Neural progenitor cell (in vitro differentiated cells): ENCODE measurements at regions not wholly inside any gene's neighbourhood (a gene's known extent, or its start where the extent isn't known, plus 50 kb on each side); places are given as distances from the start of the nearest gene placed in this dataset.

ENCODE experiments used
- DNase-seq: peaks from one replicate; pipeline ENCODE4 v3.0.0-alpha.2; 2016; ENCODE audit warnings: low spot score
- H2AFZ ChIP-seq: fragments of 200-600 bp; sonication (generic); replicated peaks from 2 replicates; pipeline ENCODE4 v1.6.1; 2016; ENCODE audit warnings: antibody characterized with exemption
- H3F3A ChIP-seq: fragments of 200-600 bp; sonication (generic); 2 replicates; pipeline ENCODE4 v1.6.1; 2016; ENCODE audit warnings: antibody characterized with exemption, low read depth
- H3K27ac ChIP-seq: fragments of 200-600 bp; sonication (generic); 2 replicates; pipeline ENCODE4 v1.5.1; 2016; ENCODE audit warnings: mild to moderate bottlenecking
- H3K27me3 ChIP-seq: fragments of 200-600 bp; sonication (generic); 2 replicates; pipeline ENCODE4 v1.6.1; 2016; ENCODE audit warnings: mild to moderate bottlenecking, moderate library complexity
- H3K36me3 ChIP-seq: fragments of 200-600 bp; sonication (generic); 2 replicates; pipeline ENCODE4 v1.5.1; 2016
- H3K4me1 ChIP-seq: fragments of 200-600 bp; sonication (generic); 2 replicates; pipeline ENCODE4 v1.6.1; 2016; ENCODE audit warnings: mixed run types
- H3K4me2 ChIP-seq: fragments of 200-600 bp; sonication (generic); 2 replicates; pipeline ENCODE4 v1.6.1; 2016
- H3K4me3 ChIP-seq: fragments of 200-600 bp; sonication (generic); 2 replicates; pipeline ENCODE4 v1.5.1; 2016
- H3K79me2 ChIP-seq: fragments of 200-600 bp; sonication (generic); 2 replicates; pipeline ENCODE4 v1.6.1; 2016; ENCODE audit warnings: low read depth
- H3K9ac ChIP-seq: fragments of 200-600 bp; sonication (generic); 2 replicates; pipeline ENCODE4 v1.6.1; 2016
- H3K9me3 ChIP-seq: fragments of 200-600 bp; sonication (generic); 2 replicates; pipeline ENCODE4 v1.5.1; 2016; ENCODE audit warnings: low read depth
- H4K20me1 ChIP-seq: fragments of 200-600 bp; sonication (generic); 2 replicates; pipeline ENCODE4 v1.6.1; 2016; ENCODE audit warnings: low read depth
- H3K27ac Mint-ChIP-seq: 3 replicates; pipeline ENCODE4 v1.8.0; 2021; ENCODE audit warnings: mixed read lengths
- H3K27me3 Mint-ChIP-seq: 2 replicates; pipeline ENCODE4 v1.8.0; 2022; ENCODE audit warnings: low read depth, mild to moderate bottlenecking, inconsistent platforms, moderate library complexity, mixed read lengths; ENCODE audit not compliant: insufficient read depth
- H3K36me3 Mint-ChIP-seq: 3 replicates; pipeline ENCODE4 v1.8.0; 2021; ENCODE audit warnings: mixed read lengths
- H3K4me1 Mint-ChIP-seq: 3 replicates; pipeline ENCODE4 v1.8.0; 2021; ENCODE audit warnings: mixed read lengths
- H3K4me3 Mint-ChIP-seq: 3 replicates; pipeline ENCODE4 v1.8.0; 2021; ENCODE audit warnings: mild to moderate bottlenecking, moderate library complexity, mixed read lengths
- H3K9me3 Mint-ChIP-seq: 3 replicates; pipeline ENCODE4 v1.8.0; 2020; ENCODE audit warnings: mixed read lengths
- EZH2 ChIP-seq: fragments of 200-600 bp; sonication (generic); IDR thresholded peaks from 2 replicates; pipeline ENCODE4 v1.6.1; 2017; ENCODE audit warnings: antibody characterized with exemption, mild to moderate bottlenecking, moderate library complexity
- EZH2phosphoT487 ChIP-seq: fragments of 200-600 bp; sonication (generic); IDR thresholded peaks from 2 replicates; pipeline ENCODE4 v1.6.1; 2017; ENCODE audit warnings: antibody characterized with exemption
- TF ChIP-seq, protein P1 (sequence below): fragments of 200-600 bp; sonication (generic); IDR thresholded peaks from 2 replicates; pipeline ENCODE4 v1.5.1; 2017; ENCODE audit warnings: antibody characterized with exemption, mild to moderate bottlenecking

DNA sequence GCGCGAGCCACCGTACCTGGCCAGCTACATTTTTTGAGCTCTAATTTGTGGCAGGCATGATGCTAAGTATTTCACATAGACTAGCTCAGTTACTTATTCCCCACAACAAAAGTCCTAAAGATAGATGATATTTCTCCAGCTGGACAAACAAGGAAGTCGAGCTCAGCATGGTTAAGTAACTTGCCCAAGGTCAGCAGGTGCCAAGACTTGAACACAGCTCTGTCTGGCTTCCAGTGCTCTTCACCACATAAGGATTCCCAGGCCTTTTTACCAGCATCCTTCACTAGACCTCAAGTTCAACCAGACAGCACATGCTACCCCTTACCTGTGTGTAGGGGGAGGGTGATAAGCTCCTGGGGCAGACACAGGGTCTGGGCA lies 177.3 kb upstream of the NCAM1 start:
- H3K36me3 Mint-ChIP-seq, result no peaks in the 10 kb centered on the region
- H3K4me1 ChIP-seq, result peaks cover 6% of the 10 kb centered on the region
- no peak for DNase-seq
- H3F3A ChIP-seq, result no peaks in the 10 kb centered on the region
- H3K9me3 Mint-ChIP-seq, result no peaks in the 10 kb centered on the region
- H3K4me3 ChIP-seq, result no peak overlapping the region
- no peak overlapping the region for H3K27ac Mint-ChIP-seq
- H3K36me3 ChIP-seq, result no peaks in the 10 kb centered on the region
- H3K9me3 ChIP-seq, result no peaks in the 10 kb centered on the region
- H3K9ac ChIP-seq, result no peak overlapping the region
- no peak overlapping the region for H3K27ac ChIP-seq
- H2AFZ ChIP-seq, result no peak overlapping the region
- no peaks in the 10 kb centered on the region for H4K20me1 ChIP-seq
- no peaks in the 10 kb centered on the region for H3K79me2 ChIP-seq
- peaks cover 15% of the 10 kb centered on the region for H3K4me1 Mint-ChIP-seq
- no peaks in the 10 kb centered on the region for H3K27me3 ChIP-seq
- peaks cover 2% of the 10 kb centered on the region for H3K27me3 Mint-ChIP-seq
- TF ChIP-seq EZH2 (no peak), EZH2phosphoT487 (no peak)
- TF ChIP-seq, protein P1, sequence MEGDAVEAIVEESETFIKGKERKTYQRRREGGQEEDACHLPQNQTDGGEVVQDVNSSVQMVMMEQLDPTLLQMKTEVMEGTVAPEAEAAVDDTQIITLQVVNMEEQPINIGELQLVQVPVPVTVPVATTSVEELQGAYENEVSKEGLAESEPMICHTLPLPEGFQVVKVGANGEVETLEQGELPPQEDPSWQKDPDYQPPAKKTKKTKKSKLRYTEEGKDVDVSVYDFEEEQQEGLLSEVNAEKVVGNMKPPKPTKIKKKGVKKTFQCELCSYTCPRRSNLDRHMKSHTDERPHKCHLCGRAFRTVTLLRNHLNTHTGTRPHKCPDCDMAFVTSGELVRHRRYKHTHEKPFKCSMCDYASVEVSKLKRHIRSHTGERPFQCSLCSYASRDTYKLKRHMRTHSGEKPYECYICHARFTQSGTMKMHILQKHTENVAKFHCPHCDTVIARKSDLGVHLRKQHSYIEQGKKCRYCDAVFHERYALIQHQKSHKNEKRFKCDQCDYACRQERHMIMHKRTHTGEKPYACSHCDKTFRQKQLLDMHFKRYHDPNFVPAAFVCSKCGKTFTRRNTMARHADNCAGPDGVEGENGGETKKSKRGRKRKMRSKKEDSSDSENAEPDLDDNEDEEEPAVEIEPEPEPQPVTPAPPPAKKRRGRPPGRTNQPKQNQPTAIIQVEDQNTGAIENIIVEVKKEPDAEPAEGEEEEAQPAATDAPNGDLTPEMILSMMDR, result no peak
- H3K4me3 Mint-ChIP-seq, result no peak overlapping the region
- no peak overlapping the region for H3K4me2 ChIP-seq

DNA sequence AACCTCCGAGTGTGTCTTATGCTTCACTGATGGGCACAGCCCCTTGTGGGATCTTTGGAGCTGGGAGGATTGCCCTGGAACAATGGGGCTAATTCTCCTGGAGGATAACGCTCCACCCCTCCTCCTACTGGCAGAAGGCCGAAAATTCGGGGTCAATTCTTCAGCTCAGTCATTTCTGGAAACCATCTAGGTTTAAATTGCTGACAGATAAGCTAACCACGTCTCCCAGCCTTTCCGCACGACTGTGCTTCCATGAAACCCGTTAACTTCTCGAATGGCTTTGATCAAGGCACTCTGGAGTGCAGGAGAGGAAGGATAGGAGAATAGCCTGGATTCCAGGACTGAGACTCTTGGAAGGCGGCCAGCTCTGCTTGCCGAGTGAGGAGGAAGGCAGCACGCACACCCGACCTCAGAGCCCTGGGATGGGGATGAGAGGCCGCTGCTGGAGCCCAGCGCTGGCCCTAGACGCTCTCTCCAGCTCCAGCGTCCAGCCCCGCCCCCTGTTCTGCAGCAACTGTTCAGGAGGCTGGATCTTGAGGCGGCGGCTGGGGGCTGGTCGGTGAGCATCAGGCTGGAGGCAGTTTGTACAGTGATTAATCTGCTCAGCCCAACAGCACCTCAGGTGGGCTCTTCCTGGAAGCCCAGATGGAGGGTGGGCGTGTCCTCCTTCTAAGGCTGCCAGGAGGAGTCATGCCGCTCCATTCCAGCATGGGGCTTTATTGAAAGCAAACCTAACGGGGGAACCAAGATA lies 176.7 kb upstream of the NCAM1 start:
- H3K4me1 ChIP-seq, result peaks cover 6% of the 10 kb centered on the region
- H3K9ac ChIP-seq, result no peak overlapping the region
- H3F3A ChIP-seq, result no peaks in the 10 kb centered on the region
- TF ChIP-seq, protein P1, result peak; percentile 25
- no peak for TF ChIP-seq EZH2
- no peak for TF ChIP-seq EZH2phosphoT487
- H2AFZ ChIP-seq, result no peak overlapping the region
- peaks cover 2% of the 10 kb centered on the region for H3K27me3 Mint-ChIP-seq
- H3K79me2 ChIP-seq, result no peaks in the 10 kb centered on the region
- no peak overlapping the region for H3K27ac ChIP-seq
- H3K36me3 Mint-ChIP-seq, result no peaks in the 10 kb centered on the region
- H3K9me3 ChIP-seq, result no peaks in the 10 kb centered on the region
- no peak overlapping the region for H3K4me2 ChIP-seq
- DNase-seq, result peak; percentile 39
- no peaks in the 10 kb centered on the region for H3K27me3 ChIP-seq
- H3K4me3 Mint-ChIP-seq, result no peak overlapping the region
- no peaks in the 10 kb centered on the region for H3K36me3 ChIP-seq
- peaks cover 15% of the 10 kb centered on the region for H3K4me1 Mint-ChIP-seq
- H3K27ac Mint-ChIP-seq, result no peak overlapping the region
- H3K9me3 Mint-ChIP-seq, result no peaks in the 10 kb centered on the region
- H3K4me3 ChIP-seq, result no peak overlapping the region
- no peaks in the 10 kb centered on the region for H4K20me1 ChIP-seq

DNA sequence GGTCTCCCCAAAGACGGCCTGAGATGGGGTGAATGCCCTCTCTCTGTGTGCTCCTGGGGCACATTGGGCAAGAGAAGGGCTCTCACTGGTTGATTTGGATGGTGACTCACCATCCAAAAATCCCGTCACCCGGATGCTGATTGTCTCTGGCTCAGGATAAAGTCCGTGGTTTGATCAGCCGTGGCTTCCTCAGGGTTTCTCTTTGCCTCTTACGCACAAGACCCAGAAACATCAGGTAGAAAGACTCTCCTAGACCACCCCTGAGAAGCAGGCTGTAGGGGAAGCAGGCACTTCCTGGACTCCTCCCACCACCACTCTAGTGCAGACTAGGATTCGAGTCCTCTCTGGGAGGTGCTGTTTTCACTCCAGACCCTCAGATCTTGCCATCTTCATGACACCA lies 176.1 kb upstream of the NCAM1 start:
- no peaks in the 10 kb centered on the region for H3K36me3 ChIP-seq
- H3K4me1 Mint-ChIP-seq, result peaks cover 15% of the 10 kb centered on the region
- H3K4me1 ChIP-seq, result peaks cover 6% of the 10 kb centered on the region
- no peaks in the 10 kb centered on the region for H3K36me3 Mint-ChIP-seq
- H3K9me3 ChIP-seq, result no peaks in the 10 kb centered on the region
- no peak overlapping the region for H3K27ac ChIP-seq
- H3F3A ChIP-seq, result no peaks in the 10 kb centered on the region
- H3K4me3 ChIP-seq, result no peak overlapping the region
- no peaks in the 10 kb centered on the region for H3K27me3 ChIP-seq
- TF ChIP-seq, protein P1, result no peak
- TF ChIP-seq EZH2phosphoT487 (no peak), EZH2 (no peak)
- H3K9ac ChIP-seq, result no peak overlapping the region
- no peak overlapping the region for H2AFZ ChIP-seq
- H3K79me2 ChIP-seq, result no peaks in the 10 kb centered on the region
- no peak overlapping the region for H3K4me3 Mint-ChIP-seq
- H3K27me3 Mint-ChIP-seq, result peaks cover 2% of the 10 kb centered on the region
- no peak overlapping the region for H3K4me2 ChIP-seq
- no peak for DNase-seq
- H3K27ac Mint-ChIP-seq, result no peak overlapping the region
- H3K9me3 Mint-ChIP-seq, result no peaks in the 10 kb centered on the region
- H4K20me1 ChIP-seq, result no peaks in the 10 kb centered on the region
